GM10248 (cell line): ENCODE measurements at regions not wholly inside any gene's neighbourhood (a gene's known extent, or its start where the extent isn't known, plus 50 kb on each side); places are given as distances from the start of the nearest gene placed in this dataset.

Experiments used
- CTCF ChIA-PET: fragments of 300-600 bp; sonication (Branson Sonifier 250); formaldehyde crosslinking; extraction: SDS; loops from one replicate; lab custom pipeline; 2021; ENCODE audit warnings: antibody characterized with exemption; lab: Yijun Ruan, JAX
- POLR2A ChIA-PET: fragments of 350-650 bp; sonication (Branson Sonifier 250); formaldehyde crosslinking; extraction: SDS; loops from one replicate; lab custom pipeline; 2020; ENCODE audit warnings: antibody characterized with exemption; lab: Yijun Ruan, JAX
- DNase-seq: peaks from one replicate; pipeline ENCODE4 v3.0.0; 2012; ENCODE audit errors: extremely low spot score
- CTCF ChIP-seq: IDR thresholded peaks from 2 replicates; pipeline ENCODE4 v1.5.1; 2012; ENCODE audit warnings: mild to moderate bottlenecking, low read depth; ENCODE audit errors: extremely low read depth, missing control alignments, control extremely low read depth

- POLR2A ChIA-PET: no interaction called here
- CTCF ChIA-PET: no interaction called here
- no peak for DNase-seq
- TF ChIP-seq CTCF: no peak
Observed at GRCh38 chr14:83924259-83924658, 1605.7 kb upstream of the FLRT2 start.

- ChIA-PET CTCF (no interaction called here), POLR2A (no interaction called here)
- no peak for DNase-seq
- TF ChIP-seq CTCF: no peak
Observed at GRCh38 chr14:83940253-83940652, 1589.7 kb upstream of the FLRT2 start.

DNA sequence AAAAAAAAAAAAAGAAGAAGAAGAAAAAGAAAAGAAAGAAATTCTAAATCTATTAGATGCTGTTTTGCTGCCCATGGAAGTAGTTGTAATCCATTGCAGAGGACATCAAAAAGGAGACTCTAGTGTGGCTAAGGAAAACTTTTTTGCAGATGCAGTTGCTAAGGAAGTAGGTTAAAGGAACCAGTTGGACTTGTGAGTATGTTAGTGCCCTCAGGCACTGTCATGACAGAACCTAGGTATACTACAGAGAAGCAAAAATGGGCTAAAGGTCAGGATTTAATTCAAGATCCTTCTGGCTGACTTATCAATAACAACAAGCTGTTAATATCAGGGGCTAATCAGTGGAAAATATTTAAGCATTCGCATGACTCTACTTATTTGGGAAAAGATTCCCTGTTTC lies 1571.6 kb upstream of the FLRT2 start:
- no peak for DNase-seq
- TF ChIP-seq CTCF: no peak
- ChIA-PET CTCF (no interaction called here), POLR2A (no interaction called here)

DNA sequence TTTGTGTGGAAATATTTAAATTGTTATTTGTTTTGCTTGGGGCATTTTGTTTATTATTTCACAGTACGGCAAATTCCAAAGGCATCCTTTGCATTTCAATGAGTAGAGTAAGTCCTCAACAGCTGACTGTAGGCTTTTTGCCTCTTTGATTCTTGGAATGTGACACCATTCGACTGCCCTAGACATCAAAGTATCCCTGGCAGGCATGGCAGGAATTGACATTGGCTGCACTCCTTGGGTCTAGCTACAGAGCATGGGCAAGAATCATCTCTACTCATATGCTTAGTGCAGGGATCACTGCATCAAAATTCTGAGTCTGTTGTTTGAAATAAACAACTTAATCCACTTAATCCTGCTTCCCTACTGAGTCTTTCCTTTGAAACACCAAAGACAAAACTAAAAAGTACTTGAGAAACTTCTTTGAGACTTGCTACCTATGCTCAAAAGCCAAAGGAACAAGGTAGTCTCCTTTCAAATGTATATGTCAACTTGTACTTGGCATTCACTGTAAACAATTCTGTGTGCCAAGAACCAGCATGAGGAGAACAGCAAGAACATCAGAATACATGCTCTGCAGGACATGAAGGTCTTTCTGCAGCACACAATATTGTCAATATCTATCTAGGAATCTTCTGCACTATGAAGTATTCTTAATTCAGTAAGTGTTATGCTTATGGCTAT lies 1569.0 kb upstream of the FLRT2 start:
- ChIA-PET CTCF (no interaction called here), POLR2A (no interaction called here)
- no peak for DNase-seq
- no peak for TF ChIP-seq CTCF

DNA sequence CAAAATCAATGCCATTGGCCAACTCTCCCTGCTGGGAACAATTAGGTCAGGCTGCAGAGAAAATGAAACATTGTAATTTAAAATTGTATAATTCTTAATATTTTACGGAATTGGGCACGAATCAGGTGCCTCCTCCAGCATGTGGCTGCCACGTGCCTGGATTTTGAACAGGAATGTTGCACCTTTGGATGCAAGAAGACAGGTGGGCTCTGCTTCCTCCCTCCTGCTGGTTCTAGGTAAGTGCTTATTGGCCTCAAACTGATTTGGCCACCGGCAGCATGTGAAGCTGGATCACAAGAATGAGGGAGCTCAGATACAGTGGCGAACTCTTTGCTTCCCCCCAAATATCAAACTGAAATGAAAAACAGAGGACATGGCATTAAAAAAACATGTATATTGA lies 1559.9 kb upstream of the FLRT2 start:
- no peak for TF ChIP-seq CTCF
- DNase-seq: no peak
- CTCF ChIA-PET: no interaction called here
- POLR2A ChIA-PET: no interaction called here

- TF ChIP-seq CTCF: no peak
- ChIA-PET CTCF (no interaction called here), POLR2A (no interaction called here)
- DNase-seq: no peak
Observed at GRCh38 chr14:83972631-83973030, 1557.3 kb upstream of the FLRT2 start.
